CD14-positive monocyte (primary cell): ENCODE measurements at regions not wholly inside any gene's neighbourhood (a gene's known extent, or its start where the extent isn't known, plus 50 kb on each side); places are given as distances from the start of the nearest gene placed in this dataset.

Experiments
- DNase-seq, 3 donors: peaks; one replicate each; pipeline ENCODE4 v3.0.0-alpha.2; 2011 to 2022
- H2AFZ ChIP-seq: 2 replicates; pipeline ENCODE4 v1.6.0; 2012; ENCODE audit warnings: mild to moderate bottlenecking, low read depth, low read length, inconsistent platforms; ENCODE audit not compliant: insufficient read depth, poor library complexity, severe bottlenecking
- H3K27ac ChIP-seq, 2 donors: 1 replicate in 1 of 2; 2 replicates in 1 of 2; pipeline ENCODE4 v1.5.1; 2012 to 2013; ENCODE audit warnings: low read length in 2 of 2, control low read depth in 1 of 2, inconsistent platforms in 1 of 2, low read depth in 1 of 2, mild to moderate bottlenecking in 1 of 2
- H3K27me3 ChIP-seq, 2 donors: one replicate each; pipeline versions ENCODE4 v1.6.0 to v1.6.1; 2011 to 2013; ENCODE audit warnings: low read length in 2 of 2; ENCODE audit not compliant: control insufficient read depth in 2 of 2, insufficient read depth in 2 of 2
- H3K36me3 ChIP-seq, 2 donors: replicated peaks in 1 of 2; 1 replicate in 1 of 2; 2 replicates in 1 of 2; pipeline versions ENCODE4 v1.5.1 to v1.6.1; 2012 to 2013; ENCODE audit warnings: low read length in 2 of 2, control low read depth in 1 of 2, inconsistent platforms in 1 of 2, mild to moderate bottlenecking in 1 of 2; ENCODE audit not compliant: insufficient read depth in 2 of 2, control insufficient read depth in 1 of 2
- H3K4me1 ChIP-seq, 2 donors: 1 replicate in 1 of 2; 2 replicates in 1 of 2; pipeline versions ENCODE4 v1.5.1 to v1.6.1; 2012 to 2013; ENCODE audit warnings: low read length in 2 of 2, control low read depth in 1 of 2, inconsistent platforms in 1 of 2, mild to moderate bottlenecking in 1 of 2, moderate library complexity in 1 of 2; ENCODE audit not compliant: insufficient read depth in 2 of 2, control insufficient read depth in 1 of 2
- H3K4me2 ChIP-seq: replicated peaks from 2 replicates; pipeline ENCODE3; 2012; ENCODE audit warnings: low read length, moderate library complexity, mild to moderate bottlenecking; ENCODE audit not compliant: poor library complexity, severe bottlenecking; ENCODE audit errors: extremely low read depth
- H3K4me3 ChIP-seq, 3 experiments: fragments of 200-600 bp in 1 of 3; sonication (generic) in 1 of 3; replicated peaks in 1 of 3; 1 replicate in 2 of 3; 2 replicates in 1 of 3; pipeline ENCODE4 v1.5.1; 2011 to 2013; ENCODE audit warnings: low read length in 3 of 3, mild to moderate bottlenecking in 3 of 3, control low read depth in 2 of 3, low read depth in 2 of 3, inconsistent platforms in 1 of 3, moderate library complexity in 1 of 3
- H3K79me2 ChIP-seq: 2 replicates; pipeline ENCODE4 v1.6.0; 2012; ENCODE audit warnings: mild to moderate bottlenecking, control low read depth, inconsistent platforms, low read length, moderate library complexity; ENCODE audit not compliant: insufficient read depth
- H3K9ac ChIP-seq: 2 replicates; pipeline ENCODE4 v1.6.0; 2017; ENCODE audit warnings: low read length, mild to moderate bottlenecking; ENCODE audit not compliant: insufficient read depth, poor library complexity, severe bottlenecking
- H3K9me3 ChIP-seq, 2 donors: replicated peaks in 1 of 2; 1 replicate in 1 of 2; 2 replicates in 1 of 2; pipeline versions ENCODE4 v1.5.1 to v1.6.1; 2012 to 2013; ENCODE audit warnings: low read length in 2 of 2, control low read depth in 1 of 2; ENCODE audit not compliant: control insufficient read depth in 1 of 2, insufficient read depth in 1 of 2
- H4K20me1 ChIP-seq: 2 replicates; pipeline ENCODE4 v1.6.0; 2012; ENCODE audit warnings: mild to moderate bottlenecking, low read length, control low read depth, moderate library complexity; ENCODE audit not compliant: insufficient read depth
- H3K27ac Mint-ChIP-seq, 7 donors: one replicate each; pipeline ENCODE4 v1.8.0; 2020; ENCODE audit warnings: mild to moderate bottlenecking in 7 of 7, mixed read lengths in 7 of 7, moderate library complexity in 6 of 7, inconsistent platforms in 2 of 7
- H3K27me3 Mint-ChIP-seq, 3 donors: one replicate each; pipeline ENCODE4 v1.8.0; 2021 to 2022; ENCODE audit warnings: low read depth in 3 of 3, mild to moderate bottlenecking in 3 of 3, mixed read lengths in 3 of 3, moderate library complexity in 3 of 3, inconsistent platforms in 1 of 3
- H3K36me3 Mint-ChIP-seq, 2 donors: one replicate each; pipeline ENCODE4 v1.8.0; 2020; ENCODE audit warnings: mixed read lengths in 2 of 2, inconsistent platforms in 1 of 2, mild to moderate bottlenecking in 1 of 2
- H3K4me1 Mint-ChIP-seq: one replicate; pipeline ENCODE4 v1.8.0; 2020; ENCODE audit warnings: mild to moderate bottlenecking, mixed read lengths
- H3K4me3 Mint-ChIP-seq, 2 donors: one replicate each; pipeline ENCODE4 v1.8.0; 2020; ENCODE audit warnings: mild to moderate bottlenecking in 2 of 2, mixed read lengths in 2 of 2, moderate library complexity in 1 of 2
- H3K9me3 Mint-ChIP-seq, 7 donors: one replicate each; pipeline ENCODE4 v1.8.0; 2020 to 2022; ENCODE audit warnings: mixed read lengths in 7 of 7, mild to moderate bottlenecking in 6 of 7, moderate library complexity in 6 of 7, inconsistent platforms in 2 of 7
- WGBS: methylation state at CpG from one replicate; pipeline ENCODE4 v1.1.5; 2013; ENCODE audit warnings: missing lambda C conversion rate; ENCODE audit not compliant: insufficient coverage; 5-methylcytosine and 5-hydroxymethylcytosine counted together
- intact Hi-C, 2 donors: fragments of 100-400 bp; cut with micrococcal nuclease; formaldehyde crosslinking; loops; one replicate each; pipeline versions ENCODE4 v1.15.0 to v1.15.1; 2023
- TF ChIP-seq, protein P1 (sequence below): fragments of 200-600 bp; IDR thresholded peaks from one replicate; pipeline ENCODE4 v1.8.0; 2022; ENCODE audit warnings: antibody characterized with exemption, mild to moderate bottlenecking

GRCh38 chr2:12303181-12304030 lies 413.3 kb upstream of the TRIB2 start:
- no peaks in the 10 kb centered on the region for H3K79me2 ChIP-seq
- H4K20me1 ChIP-seq = no peaks in the 10 kb centered on the region
- H2AFZ ChIP-seq = no peak overlapping the region
- no peak overlapping the region for H3K27ac ChIP-seq
- no peaks in the 10 kb centered on the region for H3K9me3 ChIP-seq
- H3K4me1 ChIP-seq = no peaks in the 10 kb centered on the region
- peaks cover 0 to 2% (median 1%) of the 10 kb centered on the region in 3 donors for H3K27me3 Mint-ChIP-seq
- TF ChIP-seq, protein P1, sequence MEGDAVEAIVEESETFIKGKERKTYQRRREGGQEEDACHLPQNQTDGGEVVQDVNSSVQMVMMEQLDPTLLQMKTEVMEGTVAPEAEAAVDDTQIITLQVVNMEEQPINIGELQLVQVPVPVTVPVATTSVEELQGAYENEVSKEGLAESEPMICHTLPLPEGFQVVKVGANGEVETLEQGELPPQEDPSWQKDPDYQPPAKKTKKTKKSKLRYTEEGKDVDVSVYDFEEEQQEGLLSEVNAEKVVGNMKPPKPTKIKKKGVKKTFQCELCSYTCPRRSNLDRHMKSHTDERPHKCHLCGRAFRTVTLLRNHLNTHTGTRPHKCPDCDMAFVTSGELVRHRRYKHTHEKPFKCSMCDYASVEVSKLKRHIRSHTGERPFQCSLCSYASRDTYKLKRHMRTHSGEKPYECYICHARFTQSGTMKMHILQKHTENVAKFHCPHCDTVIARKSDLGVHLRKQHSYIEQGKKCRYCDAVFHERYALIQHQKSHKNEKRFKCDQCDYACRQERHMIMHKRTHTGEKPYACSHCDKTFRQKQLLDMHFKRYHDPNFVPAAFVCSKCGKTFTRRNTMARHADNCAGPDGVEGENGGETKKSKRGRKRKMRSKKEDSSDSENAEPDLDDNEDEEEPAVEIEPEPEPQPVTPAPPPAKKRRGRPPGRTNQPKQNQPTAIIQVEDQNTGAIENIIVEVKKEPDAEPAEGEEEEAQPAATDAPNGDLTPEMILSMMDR = no peak
- DNase-seq = no peak
- no peak overlapping the region for H3K9ac ChIP-seq
- H3K9me3 Mint-ChIP-seq = peaks cover 0 to 2% (median 0%) of the 10 kb centered on the region in 7 donors
- no peak overlapping the region for H3K4me3 Mint-ChIP-seq
- H3K27me3 ChIP-seq = no peaks in the 10 kb centered on the region
- H3K4me2 ChIP-seq = no peak overlapping the region
- no peaks in the 10 kb centered on the region for H3K36me3 ChIP-seq
- H3K4me1 Mint-ChIP-seq = no peaks in the 10 kb centered on the region
- H3K27ac Mint-ChIP-seq = no peak overlapping the region
- H3K4me3 ChIP-seq = no peak overlapping the region
- 76% methylated on average over 4 of the region's 7 CpGs for WGBS
- intact Hi-C loops = no loop called here
- no peaks in the 10 kb centered on the region for H3K36me3 Mint-ChIP-seq

DNA sequence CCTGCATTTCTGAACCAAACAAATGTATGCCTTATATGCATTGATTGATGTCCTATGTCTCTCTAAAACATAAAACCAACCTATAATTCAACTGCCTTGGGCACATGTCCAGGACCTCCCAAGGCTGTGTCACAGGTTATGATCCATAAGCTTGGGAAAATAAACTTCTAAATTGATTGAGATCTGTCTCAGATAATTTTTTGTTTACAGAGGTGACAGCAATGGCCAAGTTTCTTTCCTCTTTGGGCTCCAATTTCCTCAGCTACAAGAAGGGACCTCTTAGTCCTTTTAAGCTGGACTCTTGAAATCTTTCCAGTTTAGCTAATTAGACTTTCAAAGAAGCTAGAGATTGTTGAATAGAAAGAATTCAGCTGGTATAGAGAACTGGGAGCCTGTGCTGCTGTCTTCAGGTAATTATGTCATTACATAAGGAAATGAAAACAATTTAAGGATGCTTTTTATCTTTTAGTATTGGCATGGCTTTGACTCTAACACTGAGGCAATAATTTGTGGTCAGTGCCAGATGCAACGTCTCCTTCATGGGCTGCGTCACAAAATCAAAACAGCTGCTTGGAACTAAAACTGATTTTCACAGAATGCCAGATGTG lies 412.1 kb upstream of the TRIB2 start:
- TF ChIP-seq, protein P1 = no peak
- Histone ChIP-seq H3K79me2 (no peaks in the 10 kb centered on the region), H3K27ac (no peak overlapping the region), H3K9me3 (no peaks in the 10 kb centered on the region), H3K4me1 (no peaks in the 10 kb centered on the region), H3K4me2 (no peak overlapping the region), H4K20me1 (no peaks in the 10 kb centered on the region), H3K36me3 (no peaks in the 10 kb centered on the region), H3K4me3 (no peak overlapping the region), H3K27me3 (no peaks in the 10 kb centered on the region), H2AFZ (no peak overlapping the region), H3K9ac (no peak overlapping the region)
- H3K27me3 Mint-ChIP-seq = peaks cover 0 to 2% (median 1%) of the 10 kb centered on the region in 3 donors
- H3K27ac Mint-ChIP-seq = no peak overlapping the region
- DNase-seq = no peak
- H3K9me3 Mint-ChIP-seq = peaks cover 0 to 2% (median 0%) of the 10 kb centered on the region in 7 donors
- intact Hi-C loops = no loop called here
- H3K4me3 Mint-ChIP-seq = no peak overlapping the region
- H3K4me1 Mint-ChIP-seq = no peaks in the 10 kb centered on the region
- 35% methylated on average over 2 of the region's 2 CpGs for WGBS
- H3K36me3 Mint-ChIP-seq = no peaks in the 10 kb centered on the region
